ENCODE measurements at regions not wholly inside any gene's neighbourhood (a gene's known extent, or its start where the extent isn't known, plus 50 kb on each side); places are given as distances from the start of the nearest gene placed in this dataset.
"Not testable (repeated sequence)": the region's sequence is repeated elsewhere in the genome, so short reads cannot be mapped to it uniquely, and the experiment has no call there.

- TF ChIP-seq, protein P1, sequence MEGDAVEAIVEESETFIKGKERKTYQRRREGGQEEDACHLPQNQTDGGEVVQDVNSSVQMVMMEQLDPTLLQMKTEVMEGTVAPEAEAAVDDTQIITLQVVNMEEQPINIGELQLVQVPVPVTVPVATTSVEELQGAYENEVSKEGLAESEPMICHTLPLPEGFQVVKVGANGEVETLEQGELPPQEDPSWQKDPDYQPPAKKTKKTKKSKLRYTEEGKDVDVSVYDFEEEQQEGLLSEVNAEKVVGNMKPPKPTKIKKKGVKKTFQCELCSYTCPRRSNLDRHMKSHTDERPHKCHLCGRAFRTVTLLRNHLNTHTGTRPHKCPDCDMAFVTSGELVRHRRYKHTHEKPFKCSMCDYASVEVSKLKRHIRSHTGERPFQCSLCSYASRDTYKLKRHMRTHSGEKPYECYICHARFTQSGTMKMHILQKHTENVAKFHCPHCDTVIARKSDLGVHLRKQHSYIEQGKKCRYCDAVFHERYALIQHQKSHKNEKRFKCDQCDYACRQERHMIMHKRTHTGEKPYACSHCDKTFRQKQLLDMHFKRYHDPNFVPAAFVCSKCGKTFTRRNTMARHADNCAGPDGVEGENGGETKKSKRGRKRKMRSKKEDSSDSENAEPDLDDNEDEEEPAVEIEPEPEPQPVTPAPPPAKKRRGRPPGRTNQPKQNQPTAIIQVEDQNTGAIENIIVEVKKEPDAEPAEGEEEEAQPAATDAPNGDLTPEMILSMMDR (IDR thresholded peaks at IDR 0.05) = no peak
Observed at GRCh38 chr2:138079976-138080375, 115.7 kb downstream of the HNMT start.

DNA sequence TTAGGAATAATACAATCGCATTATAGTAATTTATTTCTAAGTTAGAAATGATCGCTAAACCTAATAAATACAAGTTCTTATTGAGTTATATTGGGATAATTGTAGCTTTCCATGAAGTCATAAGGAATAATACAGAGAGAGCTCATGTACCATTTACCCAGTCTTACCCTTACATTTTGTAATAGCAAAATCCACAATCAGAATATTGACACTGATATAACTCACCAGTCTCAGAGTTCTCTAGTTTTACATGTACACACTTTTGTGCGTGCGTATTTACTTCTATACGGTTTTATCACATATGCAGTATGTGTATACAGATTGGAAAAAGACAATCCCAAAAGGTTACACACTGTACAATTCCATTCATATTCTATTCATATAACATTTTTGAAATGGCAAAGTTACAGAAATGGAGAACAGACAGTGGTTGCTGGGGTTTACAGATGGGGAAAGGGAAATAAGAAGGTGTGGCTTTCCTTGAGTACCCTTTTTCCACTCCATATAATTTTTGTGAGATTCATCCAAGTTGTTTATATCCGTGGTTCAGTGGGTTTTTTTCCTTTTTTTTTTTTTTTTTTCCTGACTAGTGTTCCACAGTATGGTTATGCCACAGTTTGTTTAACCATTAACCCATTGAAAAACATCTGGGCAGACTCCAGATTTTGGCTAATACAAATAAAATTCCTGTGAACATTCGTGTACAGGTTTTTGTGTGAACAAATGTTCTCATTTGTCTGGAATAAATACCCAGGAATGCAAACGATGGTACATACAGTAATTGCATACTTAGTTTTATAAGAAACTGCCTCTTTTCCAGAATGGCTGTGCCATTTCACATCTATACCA, 117.2 kb downstream of the HNMT start:
- Histone ChIP-seq H3K27me3 (replicated peaks; ENCODE audit: insufficient read depth) (no peaks in the 10 kb centered on the region), H3K36me3 (no peaks in the 10 kb centered on the region), H3K9me3 (no peaks in the 10 kb centered on the region), H3K4me3 (no peak overlapping the region), H3K4me1 (ENCODE audit: control insufficient read depth in 1 of 2, low read depth in 2 of 2) (peaks cover 9% of the 10 kb centered on the region in 2 donors), H3K27ac (no peak overlapping the region)
- no peak for DNase-seq (ENCODE audit: low spot score)
- TF ChIP-seq, protein P1 (IDR thresholded peaks at IDR 0.05) = no peak
- no peak for ATAC-seq (ENCODE audit: insufficient number of reproducible peaks, low FRiP score, low read depth)

More at GRCh38 chr2:138079976-138080375, 115.7 kb downstream of the HNMT start:
- Histone ChIP-seq H3K27ac (no peak overlapping the region), H3K4me3 (no peak overlapping the region), H3K9me3 (no peaks in the 10 kb centered on the region), H3K27me3 (replicated peaks; ENCODE audit: insufficient read depth) (no peaks in the 10 kb centered on the region), H3K4me1 (ENCODE audit: control insufficient read depth in 1 of 2, low read depth in 2 of 2) (peaks cover 5% of the 10 kb centered on the region in 2 donors), H3K36me3 (no peaks in the 10 kb centered on the region)
- ATAC-seq (ENCODE audit: insufficient number of reproducible peaks, low FRiP score, low read depth) (no peak), DNase-seq (ENCODE audit: low spot score) (no peak)

GRCh38 chr2:138084206-138084605, 119.9 kb downstream of the HNMT start:
- DNase-seq (ENCODE audit: low spot score) (no peak), ATAC-seq (ENCODE audit: insufficient number of reproducible peaks, low FRiP score, low read depth) (no peak)
- no peaks in the 10 kb centered on the region for H3K36me3 ChIP-seq
- no peaks in the 10 kb centered on the region for H3K9me3 ChIP-seq
- TF ChIP-seq, protein P1 (IDR thresholded peaks at IDR 0.05) = no peak
- H3K27me3 ChIP-seq (replicated peaks; ENCODE audit: insufficient read depth) = no peaks in the 10 kb centered on the region
- no peak overlapping the region for H3K27ac ChIP-seq
- H3K4me1 ChIP-seq (ENCODE audit: control insufficient read depth in 1 of 2, low read depth in 2 of 2) = peaks cover 10 to 15% of the 10 kb centered on the region in 2 donors
- H3K4me3 ChIP-seq = no peak overlapping the region

- not testable (repeated sequence) for H3K27ac ChIP-seq; H3K4me3 ChIP-seq; ATAC-seq (ENCODE audit: insufficient number of reproducible peaks, low FRiP score, low read depth); H3K9me3 ChIP-seq; DNase-seq (ENCODE audit: low spot score); H3K27me3 ChIP-seq (replicated peaks; ENCODE audit: insufficient read depth); H3K36me3 ChIP-seq
- H3K4me1 ChIP-seq (ENCODE audit: control insufficient read depth in 1 of 2, low read depth in 2 of 2) = peaks cover 10 to 15% of the 10 kb centered on the region in 2 donors
Observed at GRCh38 chr2:138085441-138085840, 121.2 kb downstream of the HNMT start.

DNA sequence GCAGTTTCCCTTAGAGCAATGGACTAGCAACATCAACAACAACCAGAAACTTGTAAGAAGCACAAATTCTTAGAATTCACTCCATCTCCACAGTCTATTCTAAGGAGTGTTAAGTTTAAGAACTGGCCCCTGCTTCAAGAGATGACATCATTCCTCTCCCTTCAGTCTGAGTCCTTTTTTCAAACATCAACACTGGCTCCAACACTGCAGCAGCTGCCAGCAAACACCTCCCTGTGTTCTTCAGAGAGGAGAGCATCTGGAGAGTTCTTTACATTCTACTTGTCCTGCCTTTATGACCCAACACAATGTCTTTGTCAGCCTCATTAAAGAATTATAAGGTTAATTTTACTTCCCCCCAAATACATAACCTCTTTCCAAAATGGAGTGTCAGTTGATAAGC, 122.3 kb downstream of the HNMT start:
- Histone ChIP-seq H3K27ac (no peak overlapping the region), H3K4me3 (no peak overlapping the region), H3K9me3 (no peaks in the 10 kb centered on the region), H3K4me1 (ENCODE audit: control insufficient read depth in 1 of 2, low read depth in 2 of 2) (peaks cover 10 to 15% of the 10 kb centered on the region in 2 donors), H3K27me3 (replicated peaks; ENCODE audit: insufficient read depth) (no peaks in the 10 kb centered on the region), H3K36me3 (no peaks in the 10 kb centered on the region)
- TF ChIP-seq, protein P1 (IDR thresholded peaks at IDR 0.05) = no peak
- ATAC-seq (ENCODE audit: insufficient number of reproducible peaks, low FRiP score, low read depth) = no peak
- no peak for DNase-seq (ENCODE audit: low spot score)
